Mesothelial cell of epicardium (in vitro differentiated cells): ENCODE measurements at regions not wholly inside any gene's neighbourhood (a gene's known extent, or its start where the extent isn't known, plus 50 kb on each side); places are given as distances from the start of the nearest gene placed in this dataset.
"Not testable (repeated sequence)": the region's sequence is repeated elsewhere in the genome, so short reads cannot be mapped to it uniquely, and the experiment has no call there.

ENCODE experiments used
- DNase-seq, 2 experiments: peaks; one replicate each; pipeline ENCODE4 v3.0.0; 2021; ENCODE audit warnings: low spot score in 2 of 2; ENCODE audit not compliant: unreplicated experiment in 2 of 2
- H3K27ac Mint-ChIP-seq: 2 replicates; pipeline ENCODE4 v1.8.0; 2021; ENCODE audit warnings: mixed read lengths
- H3K27me3 Mint-ChIP-seq: 2 replicates; pipeline ENCODE4 v1.8.0; 2021; ENCODE audit warnings: low read depth, mixed read lengths
- H3K36me3 Mint-ChIP-seq: 2 replicates; pipeline ENCODE4 v1.8.0; 2021; ENCODE audit warnings: mixed read lengths
- H3K4me1 Mint-ChIP-seq: 2 replicates; pipeline ENCODE4 v1.8.0; 2021; ENCODE audit warnings: mixed read lengths
- H3K4me3 Mint-ChIP-seq: 2 replicates; pipeline ENCODE4 v1.8.0; 2021; ENCODE audit warnings: mild to moderate bottlenecking, moderate library complexity, mixed read lengths
- H3K9me3 Mint-ChIP-seq: 2 replicates; pipeline ENCODE4 v1.8.0; 2021; ENCODE audit warnings: mixed read lengths
- TF ChIP-seq, protein P1 (sequence below): fragments of 200-600 bp; sonication (generic); IDR thresholded peaks from one replicate; pipeline ENCODE4 v1.5.0; 2021; ENCODE audit warnings: antibody characterized with exemption; ENCODE audit not compliant: unreplicated experiment

DNA sequence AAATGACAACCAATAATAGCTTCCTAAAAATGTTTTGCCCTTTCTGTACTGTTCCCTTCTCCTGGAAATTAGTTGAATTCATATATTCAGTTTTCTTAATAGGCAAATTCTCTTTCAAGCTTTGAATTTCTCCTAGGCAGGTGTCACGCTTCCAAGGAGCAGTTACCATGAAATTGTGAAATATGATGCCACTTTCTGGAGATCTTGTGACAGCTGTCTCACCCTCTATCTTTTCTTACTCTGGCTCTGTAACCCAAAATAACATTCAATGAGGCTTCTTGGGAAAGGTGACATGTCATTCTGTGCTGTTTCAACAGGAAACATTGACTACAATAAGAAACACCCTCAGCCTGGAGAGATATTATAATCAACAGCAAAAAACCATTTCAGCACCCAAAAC lies 80.3 kb upstream of the MRI1 start:
- no peak for DNase-seq
- TF ChIP-seq, protein P1, sequence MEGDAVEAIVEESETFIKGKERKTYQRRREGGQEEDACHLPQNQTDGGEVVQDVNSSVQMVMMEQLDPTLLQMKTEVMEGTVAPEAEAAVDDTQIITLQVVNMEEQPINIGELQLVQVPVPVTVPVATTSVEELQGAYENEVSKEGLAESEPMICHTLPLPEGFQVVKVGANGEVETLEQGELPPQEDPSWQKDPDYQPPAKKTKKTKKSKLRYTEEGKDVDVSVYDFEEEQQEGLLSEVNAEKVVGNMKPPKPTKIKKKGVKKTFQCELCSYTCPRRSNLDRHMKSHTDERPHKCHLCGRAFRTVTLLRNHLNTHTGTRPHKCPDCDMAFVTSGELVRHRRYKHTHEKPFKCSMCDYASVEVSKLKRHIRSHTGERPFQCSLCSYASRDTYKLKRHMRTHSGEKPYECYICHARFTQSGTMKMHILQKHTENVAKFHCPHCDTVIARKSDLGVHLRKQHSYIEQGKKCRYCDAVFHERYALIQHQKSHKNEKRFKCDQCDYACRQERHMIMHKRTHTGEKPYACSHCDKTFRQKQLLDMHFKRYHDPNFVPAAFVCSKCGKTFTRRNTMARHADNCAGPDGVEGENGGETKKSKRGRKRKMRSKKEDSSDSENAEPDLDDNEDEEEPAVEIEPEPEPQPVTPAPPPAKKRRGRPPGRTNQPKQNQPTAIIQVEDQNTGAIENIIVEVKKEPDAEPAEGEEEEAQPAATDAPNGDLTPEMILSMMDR: no peak
- H3K9me3 Mint-ChIP-seq: peaks cover 9% of the 10 kb centered on the region
- H3K27ac Mint-ChIP-seq: no peak overlapping the region
- H3K4me3 Mint-ChIP-seq: no peak overlapping the region
- no peaks in the 10 kb centered on the region for H3K36me3 Mint-ChIP-seq
- no peaks in the 10 kb centered on the region for H3K4me1 Mint-ChIP-seq
- peaks cover 9% of the 10 kb centered on the region for H3K27me3 Mint-ChIP-seq

DNA sequence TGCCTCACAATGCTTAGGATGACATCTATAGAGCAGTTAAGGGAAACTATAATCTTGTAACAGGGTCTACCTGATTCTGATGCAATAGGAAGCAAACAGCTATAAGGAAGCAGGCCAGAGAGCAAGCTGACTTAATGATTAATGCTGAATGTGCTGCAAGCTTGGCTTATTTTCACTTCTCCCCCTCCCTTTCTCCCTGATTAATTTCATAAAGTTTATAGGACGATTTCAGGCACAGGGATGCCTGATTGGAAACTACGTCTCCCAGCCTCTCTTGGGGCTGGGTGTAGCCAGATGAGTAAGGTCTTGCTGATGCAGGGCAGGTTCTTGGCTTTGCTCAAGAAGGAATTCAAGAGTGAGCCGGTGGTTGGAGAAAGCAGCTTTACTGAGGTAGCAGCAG lies 82.8 kb upstream of the MRI1 start:
- H3K27me3 Mint-ChIP-seq: peaks cover 14% of the 10 kb centered on the region
- no peak for DNase-seq
- TF ChIP-seq, protein P1: no peak
- peaks cover 15% of the 10 kb centered on the region for H3K9me3 Mint-ChIP-seq
- H3K4me1 Mint-ChIP-seq: no peaks in the 10 kb centered on the region
- H3K27ac Mint-ChIP-seq: no peak overlapping the region
- H3K4me3 Mint-ChIP-seq: no peak overlapping the region
- H3K36me3 Mint-ChIP-seq: no peaks in the 10 kb centered on the region

DNA sequence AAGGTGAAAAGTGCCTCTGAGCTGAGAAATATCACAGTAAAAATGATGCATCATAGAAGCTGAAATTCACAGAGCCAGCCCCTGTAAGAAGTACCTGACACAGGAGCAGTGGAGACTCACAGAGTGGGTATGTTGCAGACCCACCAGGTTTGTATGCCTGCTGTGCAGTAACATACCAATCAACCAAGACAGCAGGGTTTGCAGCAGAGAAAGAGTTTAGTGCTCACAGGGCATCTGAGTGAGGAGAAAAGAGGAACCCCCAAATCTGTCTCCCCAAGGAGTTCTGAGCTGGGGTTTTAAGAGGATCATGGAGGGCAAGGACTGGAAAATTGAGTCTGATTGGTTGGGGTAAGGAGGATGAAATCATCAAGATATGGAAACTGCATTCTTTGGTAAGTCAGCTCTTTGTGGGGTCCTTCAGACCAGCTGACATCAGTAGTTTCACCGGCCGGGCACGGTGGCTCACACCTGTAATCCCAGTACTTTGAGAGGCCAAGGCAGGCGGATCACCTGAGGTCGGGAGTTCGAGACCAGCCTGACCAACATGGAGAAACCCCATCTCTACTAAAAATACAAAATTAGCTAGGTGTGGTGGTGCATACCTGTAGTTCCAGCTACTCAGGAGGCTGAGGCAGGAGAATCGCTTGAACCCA lies 83.5 kb upstream of the MRI1 start:
- H3K4me1 Mint-ChIP-seq, H3K36me3 Mint-ChIP-seq, H3K4me3 Mint-ChIP-seq, H3K27ac Mint-ChIP-seq, DNase-seq: not testable (repeated sequence)
- H3K27me3 Mint-ChIP-seq: peaks cover 19% of the 10 kb centered on the region
- peaks cover 15% of the 10 kb centered on the region for H3K9me3 Mint-ChIP-seq

DNA sequence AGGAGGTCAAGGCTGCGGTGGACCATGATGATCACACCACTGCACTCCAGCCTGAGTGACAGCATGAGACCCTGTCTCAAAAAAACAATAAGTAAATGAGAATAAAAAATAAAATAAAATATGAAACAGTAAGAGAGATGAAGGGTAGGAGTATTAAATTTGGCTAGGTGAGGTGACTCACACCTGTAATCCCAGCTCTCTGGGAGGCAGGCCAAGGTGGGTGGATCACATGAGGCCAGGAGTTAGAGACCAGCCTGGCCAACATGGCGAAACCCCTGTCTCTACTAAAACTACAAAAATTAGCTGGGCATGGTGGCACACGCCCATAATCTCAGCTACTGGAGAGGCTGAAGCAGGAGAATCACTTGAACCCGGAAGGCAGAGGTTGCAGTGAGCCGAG lies 87.4 kb upstream of the MRI1 start:
- H3K36me3 Mint-ChIP-seq, H3K4me1 Mint-ChIP-seq, DNase-seq, H3K27ac Mint-ChIP-seq, H3K4me3 Mint-ChIP-seq: not testable (repeated sequence)
- H3K27me3 Mint-ChIP-seq: peaks cover 20% of the 10 kb centered on the region
- peaks cover 19% of the 10 kb centered on the region for H3K9me3 Mint-ChIP-seq

DNA sequence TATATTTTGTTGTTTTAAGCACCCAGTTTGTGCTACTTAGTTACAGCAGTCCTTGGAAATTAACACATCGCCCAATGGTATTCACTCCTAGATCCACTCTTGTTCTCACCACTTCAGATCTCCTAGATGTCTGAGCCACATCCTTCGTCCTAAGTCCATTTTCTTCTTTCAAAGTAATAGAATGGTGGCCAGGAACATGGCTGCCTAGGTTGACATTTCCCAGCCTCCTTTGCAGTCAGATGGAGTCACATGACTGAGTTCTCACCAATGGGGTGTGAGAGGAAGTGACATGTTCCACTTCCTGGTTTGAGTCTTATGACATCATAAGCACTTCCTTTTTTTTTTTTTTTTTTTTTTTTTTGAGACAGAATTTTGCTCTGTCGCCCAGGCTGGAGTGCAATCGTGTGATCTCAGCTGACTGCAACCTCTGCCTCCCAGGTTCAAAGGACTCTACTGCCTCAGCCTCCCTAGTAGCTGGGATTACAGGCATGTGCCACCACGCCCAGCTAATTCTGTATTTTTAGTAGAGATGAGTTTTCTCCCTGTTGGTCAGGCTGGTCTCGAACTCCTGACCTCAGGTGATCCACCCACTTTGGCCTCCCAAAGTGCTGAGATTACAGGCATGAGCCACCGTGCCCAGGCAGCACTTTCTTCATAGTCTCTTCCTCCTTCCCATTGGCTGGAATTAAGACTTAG lies 91.7 kb upstream of the MRI1 start:
- H3K27ac Mint-ChIP-seq, H3K4me3 Mint-ChIP-seq, H3K9me3 Mint-ChIP-seq, H3K4me1 Mint-ChIP-seq, H3K36me3 Mint-ChIP-seq, DNase-seq: not testable (repeated sequence)
- H3K27me3 Mint-ChIP-seq: peaks cover 20% of the 10 kb centered on the region

DNA sequence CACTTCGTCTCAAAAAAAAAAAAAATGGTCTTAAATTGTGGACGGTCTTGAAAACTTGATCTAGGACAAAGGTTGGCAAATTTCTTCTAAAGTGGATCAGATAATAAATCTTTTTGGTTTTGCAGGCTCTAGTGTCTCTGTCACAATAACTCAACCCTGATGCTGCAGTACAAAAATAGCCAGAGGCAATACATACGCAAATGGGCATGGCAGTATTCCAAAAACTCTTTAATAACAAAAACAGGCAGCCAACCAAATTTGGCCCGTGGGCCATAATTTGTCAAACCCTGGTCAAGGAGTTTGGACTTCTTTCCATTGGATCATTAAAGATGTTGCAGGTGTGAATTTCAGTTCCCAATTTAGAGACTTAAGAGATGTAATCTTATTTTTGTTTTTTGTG lies 93.5 kb upstream of the MRI1 start:
- H3K4me1 Mint-ChIP-seq: peaks cover 2% of the 10 kb centered on the region
- no peaks in the 10 kb centered on the region for H3K36me3 Mint-ChIP-seq
- H3K4me3 Mint-ChIP-seq: no peak overlapping the region
- peaks cover 15% of the 10 kb centered on the region for H3K27me3 Mint-ChIP-seq
- H3K9me3 Mint-ChIP-seq: peaks cover 4% of the 10 kb centered on the region
- H3K27ac Mint-ChIP-seq: no peak overlapping the region
- DNase-seq: no peak
- TF ChIP-seq, protein P1: no peak

DNA sequence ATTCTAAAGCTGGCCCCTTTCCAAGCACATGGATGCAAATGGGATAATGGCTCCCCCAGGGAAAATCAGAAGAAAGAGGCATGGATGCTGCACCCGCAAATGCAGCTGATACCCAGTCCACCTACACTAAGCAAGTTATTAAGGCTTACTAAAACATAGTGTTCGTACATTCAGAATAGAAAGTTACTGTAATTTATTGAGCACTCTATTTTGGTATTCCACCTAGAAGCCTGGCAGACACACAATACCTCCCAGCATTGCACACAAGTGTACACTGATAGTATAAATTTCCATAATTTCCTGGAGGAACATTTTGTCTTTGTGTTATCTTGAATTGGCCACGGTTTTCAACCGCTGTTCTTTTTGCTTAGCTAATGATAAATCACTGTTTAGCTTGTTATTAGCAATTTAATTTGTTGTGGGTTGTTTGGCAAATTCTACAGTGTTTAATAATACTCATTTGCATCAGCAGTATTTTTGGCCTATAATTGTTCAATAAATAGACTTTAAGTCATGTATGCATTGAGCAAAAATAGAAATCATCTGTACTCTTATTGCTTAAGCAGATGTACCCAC lies 94.5 kb upstream of the MRI1 start:
- peaks cover 4% of the 10 kb centered on the region for H3K9me3 Mint-ChIP-seq
- H3K27me3 Mint-ChIP-seq: peaks cover 9% of the 10 kb centered on the region
- DNase-seq: no peak
- H3K4me3 Mint-ChIP-seq: no peak overlapping the region
- no peaks in the 10 kb centered on the region for H3K36me3 Mint-ChIP-seq
- TF ChIP-seq, protein P1: no peak
- no peak overlapping the region for H3K27ac Mint-ChIP-seq
- H3K4me1 Mint-ChIP-seq: peaks cover 2% of the 10 kb centered on the region
